ENCODE measurements at regions not wholly inside any gene's neighbourhood (a gene's known extent, or its start where the extent isn't known, plus 50 kb on each side); places are given as distances from the start of the nearest gene placed in this dataset.
"Not testable (repeated sequence)": the region's sequence is repeated elsewhere in the genome, so short reads cannot be mapped to it uniquely, and the experiment has no call there.

DNA sequence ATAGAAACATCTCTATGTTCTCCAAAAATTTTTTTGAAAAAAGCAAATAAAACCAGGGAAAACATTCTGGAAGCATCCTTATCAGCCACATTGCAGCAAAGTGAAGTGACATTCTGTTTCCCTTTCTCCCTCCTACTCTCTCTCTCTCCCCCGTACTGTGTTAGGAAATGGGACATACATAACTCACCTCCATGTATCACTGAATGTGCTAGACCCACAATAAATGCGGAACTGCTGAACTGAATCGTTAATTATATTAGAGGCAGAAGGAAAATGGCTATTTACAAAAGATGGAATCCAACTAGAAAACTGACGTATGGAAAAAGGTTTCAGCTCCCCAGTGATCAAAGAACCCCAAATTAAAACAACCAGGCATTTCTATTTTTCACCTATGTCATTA is 129.8 kb downstream of the MINAR1 start:
- no peak overlapping the region for H3K27ac Mint-ChIP-seq
- H3K4me1 Mint-ChIP-seq = no peaks in the 10 kb centered on the region
- DNase-seq = no peak
- CTCF ChIA-PET = no interaction called here
- no peak overlapping the region for H3K4me3 Mint-ChIP-seq
- ATAC-seq = no peak
- H3K27me3 Mint-ChIP-seq = peaks cover 13% of the 10 kb centered on the region
- H3K9me3 Mint-ChIP-seq (ENCODE audit: low read depth) = no peaks in the 10 kb centered on the region
- H3K36me3 Mint-ChIP-seq = no peaks in the 10 kb centered on the region

DNA sequence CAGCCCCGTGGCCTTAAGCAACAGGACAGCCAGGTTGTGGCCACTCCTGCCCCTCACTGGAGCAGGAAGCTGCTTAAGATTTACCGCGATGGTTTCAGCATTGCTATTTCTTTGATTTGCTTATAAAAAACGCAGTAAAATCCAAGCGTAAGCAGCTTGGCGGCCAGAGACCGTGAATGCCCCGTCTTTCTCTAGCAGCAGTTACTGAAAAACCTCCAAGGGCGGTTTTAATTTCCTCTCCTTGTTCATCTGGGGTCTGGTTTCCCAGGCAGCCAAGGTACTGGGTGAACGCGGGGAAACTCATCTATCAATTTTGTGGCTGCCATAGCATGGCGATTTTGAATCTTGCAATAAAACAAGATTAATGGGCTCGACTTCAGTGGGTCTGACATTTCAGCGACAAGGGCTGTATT is 130.3 kb downstream of the MINAR1 start:
- no peak for DNase-seq
- CTCF ChIA-PET = no interaction called here
- no peak for ATAC-seq
- H3K27me3 Mint-ChIP-seq = peaks cover 13% of the 10 kb centered on the region
- no peak overlapping the region for H3K27ac Mint-ChIP-seq
- H3K9me3 Mint-ChIP-seq (ENCODE audit: low read depth) = no peaks in the 10 kb centered on the region
- no peaks in the 10 kb centered on the region for H3K4me1 Mint-ChIP-seq
- H3K4me3 Mint-ChIP-seq = no peak overlapping the region
- H3K36me3 Mint-ChIP-seq = no peaks in the 10 kb centered on the region

DNA sequence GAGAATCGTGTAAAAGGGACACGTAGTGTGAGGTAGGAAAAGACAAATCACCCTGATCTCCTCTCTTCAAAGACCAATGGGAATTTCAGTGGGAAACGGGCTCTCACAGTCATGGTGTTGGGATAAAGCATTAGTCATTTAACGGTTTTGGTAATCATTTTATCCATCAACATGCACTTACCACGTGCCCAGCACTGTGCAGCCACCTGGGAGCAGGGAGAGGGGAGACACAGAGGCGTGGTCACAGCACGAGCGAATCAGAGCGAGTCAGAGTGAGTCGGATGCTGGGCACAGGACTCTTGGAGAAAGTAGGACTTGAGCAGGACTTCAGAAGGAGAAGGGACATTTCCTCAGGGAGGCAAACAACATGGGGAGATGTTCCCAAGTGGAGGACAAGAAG is 130.8 kb downstream of the MINAR1 start:
- Mint-ChIP-seq H3K27ac (no peak overlapping the region), H3K9me3 (ENCODE audit: low read depth) (no peaks in the 10 kb centered on the region), H3K4me3 (no peak overlapping the region), H3K27me3 (peaks cover 13% of the 10 kb centered on the region), H3K4me1 (no peaks in the 10 kb centered on the region), H3K36me3 (no peaks in the 10 kb centered on the region)
- CTCF ChIA-PET = no interaction called here
- no peak for ATAC-seq
- DNase-seq = no peak

DNA sequence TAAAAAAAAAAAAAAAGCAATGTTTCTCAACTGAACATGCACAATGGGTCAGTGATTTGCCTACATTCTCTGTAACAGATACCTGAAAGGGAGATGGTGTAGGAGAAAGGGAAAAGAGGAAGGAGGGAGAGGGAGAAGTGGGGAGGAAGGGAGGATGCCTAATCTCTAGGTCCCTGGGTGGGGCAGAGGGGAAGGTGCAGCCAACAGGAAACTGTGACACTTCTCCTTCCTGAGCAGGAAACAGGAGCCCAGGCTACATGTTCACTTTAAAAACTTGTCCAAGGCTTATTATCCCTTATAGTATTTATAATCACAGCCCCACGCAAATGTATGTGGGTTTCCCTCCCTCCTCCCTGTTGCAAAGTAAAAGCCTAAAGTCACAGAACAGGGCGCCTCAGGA is 137.9 kb downstream of the MINAR1 start:
- Mint-ChIP-seq H3K27ac (no peak overlapping the region), H3K4me3 (no peak overlapping the region), H3K9me3 (ENCODE audit: low read depth) (no peaks in the 10 kb centered on the region), H3K4me1 (no peaks in the 10 kb centered on the region), H3K27me3 (peaks cover 3% of the 10 kb centered on the region), H3K36me3 (no peaks in the 10 kb centered on the region)
- CTCF ChIA-PET = no interaction called here
- ATAC-seq = no peak
- no peak for DNase-seq

DNA sequence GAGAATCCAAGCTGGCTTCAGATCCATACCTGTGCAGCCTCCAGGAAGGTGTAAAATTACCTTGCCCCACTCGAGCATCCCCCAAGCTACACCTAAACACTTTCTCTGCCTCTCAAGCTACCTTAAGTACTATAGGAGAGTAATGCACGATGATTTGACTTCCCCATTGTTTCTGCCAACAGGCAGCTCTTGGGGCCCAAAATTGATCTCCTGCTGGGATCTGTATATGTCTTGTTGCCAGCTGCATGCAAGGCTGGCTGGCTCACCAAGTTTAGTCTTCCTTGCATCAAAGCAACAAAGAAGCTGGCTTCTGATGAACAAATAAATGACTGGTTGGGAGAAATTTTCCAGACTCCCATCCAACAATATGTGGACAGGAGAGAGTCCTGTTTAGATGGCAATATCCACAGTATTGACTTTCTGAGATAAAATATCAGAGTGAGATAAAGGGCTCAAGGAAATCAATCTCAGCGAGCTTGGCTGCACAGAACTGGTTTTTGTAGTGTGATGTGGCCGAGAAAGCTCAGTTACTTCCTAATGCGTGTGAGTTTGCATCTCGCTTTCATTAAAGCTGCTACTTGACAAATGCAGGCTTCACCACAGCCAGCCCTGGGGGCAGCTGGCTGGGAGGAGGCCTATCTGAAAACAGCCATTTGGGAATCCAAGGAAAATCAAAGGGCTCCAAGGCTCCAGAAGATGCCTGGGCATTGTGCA is 140.7 kb downstream of the MINAR1 start:
- no peak overlapping the region for H3K4me3 Mint-ChIP-seq
- no peaks in the 10 kb centered on the region for H3K4me1 Mint-ChIP-seq
- DNase-seq = no peak
- CTCF ChIA-PET = interaction anchor here (1.4 kb wide), 1 partner anchor 206 kb away, joined by 3 read pairs; no protein-coding TSS in a partner anchor
- H3K27me3 Mint-ChIP-seq = peaks cover 7% of the 10 kb centered on the region
- ATAC-seq = no peak
- H3K36me3 Mint-ChIP-seq = no peaks in the 10 kb centered on the region
- no peaks in the 10 kb centered on the region for H3K9me3 Mint-ChIP-seq (ENCODE audit: low read depth)
- H3K27ac Mint-ChIP-seq = no peak overlapping the region

DNA sequence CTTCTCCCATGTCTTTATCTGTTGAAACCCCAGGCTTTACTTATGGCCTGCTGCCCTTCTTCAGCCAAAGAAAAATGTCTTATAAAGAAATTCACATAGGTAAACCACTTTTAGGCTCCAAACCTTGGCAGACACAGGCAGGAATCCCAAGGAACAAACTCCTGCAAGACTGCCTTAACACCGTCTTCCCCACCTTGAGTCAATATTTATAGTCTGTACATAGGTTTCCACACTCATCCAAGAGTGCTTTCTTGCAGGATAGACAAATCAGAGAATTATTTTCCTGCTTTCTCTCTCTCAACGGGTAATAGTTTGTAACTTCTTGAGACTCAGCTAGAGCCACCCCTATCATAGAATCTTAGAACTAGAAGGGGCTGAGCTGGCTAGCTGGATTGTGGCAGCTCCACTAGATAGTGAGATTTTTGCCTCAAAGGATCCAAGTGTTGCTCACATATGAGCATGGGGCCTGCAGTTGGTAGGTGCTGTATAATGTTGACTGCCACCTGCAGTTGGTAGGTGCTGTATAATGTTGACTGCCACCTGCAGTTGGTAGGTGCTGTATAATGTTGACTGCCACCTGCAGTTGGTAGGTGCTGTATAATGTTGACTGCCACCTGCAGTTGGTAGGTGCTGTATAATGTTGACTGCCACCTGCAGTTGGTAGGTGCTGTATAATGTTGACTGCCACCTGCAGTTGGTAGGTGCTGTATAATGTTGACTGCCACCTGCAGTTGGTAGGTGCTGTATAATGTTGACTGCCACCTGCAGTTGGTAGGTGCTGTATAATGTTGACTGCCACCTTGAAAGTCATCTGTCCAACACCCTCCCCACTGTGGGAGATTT is 142.5 kb downstream of the MINAR1 start:
- not testable (repeated sequence) for H3K36me3 Mint-ChIP-seq; H3K4me1 Mint-ChIP-seq; ATAC-seq; H3K27ac Mint-ChIP-seq; H3K4me3 Mint-ChIP-seq; H3K9me3 Mint-ChIP-seq (ENCODE audit: low read depth); DNase-seq
- CTCF ChIA-PET = interaction anchor here (1.4 kb wide), 1 partner anchor 208 kb away, joined by 3 read pairs; no protein-coding TSS in a partner anchor
- peaks cover 14% of the 10 kb centered on the region for H3K27me3 Mint-ChIP-seq

DNA sequence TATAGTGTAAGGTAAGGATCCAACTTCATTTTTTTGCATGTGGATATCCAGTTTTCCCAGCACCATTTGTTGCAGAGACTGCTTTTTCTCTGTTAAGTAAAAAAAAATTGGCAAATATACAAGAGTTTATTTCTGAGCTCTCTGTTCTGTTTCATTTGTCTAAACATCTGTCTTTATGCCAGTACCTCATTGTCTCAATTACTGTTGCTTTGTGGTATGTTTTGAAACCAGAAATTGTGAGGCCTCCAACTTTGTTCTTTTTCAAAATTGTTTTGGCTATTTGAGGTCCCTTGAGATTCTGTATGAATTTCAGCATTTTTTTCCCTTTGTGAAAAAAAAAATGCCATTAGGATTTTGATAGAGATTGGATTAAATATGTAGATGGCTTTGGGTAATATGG is 150.5 kb downstream of the MINAR1 start:
- Mint-ChIP-seq H3K4me3 (no peak overlapping the region), H3K36me3 (no peaks in the 10 kb centered on the region), H3K9me3 (ENCODE audit: low read depth) (no peaks in the 10 kb centered on the region), H3K27me3 (peaks cover 51% of the 10 kb centered on the region), H3K4me1 (no peaks in the 10 kb centered on the region), H3K27ac (no peak overlapping the region)
- ATAC-seq (no peak), DNase-seq (no peak)
- CTCF ChIA-PET = no interaction called here

DNA sequence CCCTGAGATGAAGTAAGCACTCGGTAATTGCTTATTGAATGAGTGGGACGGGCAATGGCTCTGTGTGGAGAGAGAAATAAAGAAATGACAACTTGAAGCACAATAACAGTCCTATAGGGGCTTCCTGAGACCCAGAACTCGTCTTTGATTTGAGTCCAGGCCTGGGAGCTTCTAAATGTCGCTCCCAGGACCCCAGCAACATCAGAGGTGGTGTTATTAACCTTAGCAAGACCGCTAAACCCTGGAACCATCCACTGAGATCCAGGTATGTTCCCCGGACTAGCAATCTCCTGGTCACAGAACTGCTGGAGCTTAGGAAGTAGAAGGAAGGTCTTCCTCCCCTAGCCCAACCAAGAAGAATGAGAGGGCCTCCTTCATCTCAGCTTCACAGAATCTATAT is 160.0 kb downstream of the MINAR1 start:
- no peak overlapping the region for H3K27ac Mint-ChIP-seq
- H3K9me3 Mint-ChIP-seq (ENCODE audit: low read depth) = no peaks in the 10 kb centered on the region
- DNase-seq (no peak), ATAC-seq (no peak)
- H3K36me3 Mint-ChIP-seq = no peaks in the 10 kb centered on the region
- H3K4me3 Mint-ChIP-seq = no peak overlapping the region
- H3K27me3 Mint-ChIP-seq = peaks cover 29% of the 10 kb centered on the region
- no peaks in the 10 kb centered on the region for H3K4me1 Mint-ChIP-seq
- CTCF ChIA-PET = interaction anchor here (1.0 to 1.7 kb wide), 2 partner anchors 211 to 212 kb away, joined by 3 to 5 read pairs; no protein-coding TSS in a partner anchor

DNA sequence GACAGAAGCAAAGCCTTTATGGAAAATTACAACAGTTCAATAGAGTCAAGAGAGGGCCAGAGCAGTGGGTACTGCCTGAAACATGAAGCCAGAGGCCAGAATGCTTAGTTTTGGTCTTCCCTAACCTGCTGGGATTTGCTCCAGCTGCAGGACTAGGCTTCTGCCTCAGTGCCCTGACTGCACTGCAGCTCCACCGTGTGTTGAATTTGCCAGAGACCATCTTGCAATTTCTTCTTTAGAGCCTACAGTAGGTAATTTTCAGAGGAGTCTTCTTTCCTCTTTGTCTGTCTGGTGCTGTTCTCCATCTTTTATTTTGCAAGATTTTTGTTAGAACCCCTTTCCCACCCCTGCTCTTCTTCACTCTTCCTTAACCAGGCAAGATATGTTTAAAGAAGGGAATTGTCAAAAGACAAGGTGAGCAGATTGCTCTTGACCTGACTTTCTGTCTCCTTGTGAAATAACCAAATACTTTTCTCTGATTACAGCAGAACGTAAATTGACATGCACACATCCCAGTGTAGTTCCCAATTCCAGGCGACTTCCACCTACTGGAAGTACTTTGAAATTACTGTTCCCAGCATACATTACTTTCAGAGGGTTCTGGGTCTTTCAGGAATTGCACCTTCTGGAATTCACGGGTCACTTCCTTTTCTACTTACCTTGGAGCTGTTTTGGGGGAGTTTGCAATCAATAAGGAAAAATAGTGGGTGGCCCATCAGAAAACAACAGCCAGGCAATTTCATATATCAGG is 161.2 kb downstream of the MINAR1 start:
- peaks cover 29% of the 10 kb centered on the region for H3K27me3 Mint-ChIP-seq
- CTCF ChIA-PET = interaction anchor here (0.9 to 1.7 kb wide), 2 partner anchors 212 to 283 kb away, joined by 3 to 5 read pairs; partner anchors contain the start of gene TMED3
- H3K36me3 Mint-ChIP-seq = no peaks in the 10 kb centered on the region
- ATAC-seq = no peak
- no peak for DNase-seq
- H3K27ac Mint-ChIP-seq = no peak overlapping the region
- no peak overlapping the region for H3K4me3 Mint-ChIP-seq
- no peaks in the 10 kb centered on the region for H3K9me3 Mint-ChIP-seq (ENCODE audit: low read depth)
- no peaks in the 10 kb centered on the region for H3K4me1 Mint-ChIP-seq

DNA sequence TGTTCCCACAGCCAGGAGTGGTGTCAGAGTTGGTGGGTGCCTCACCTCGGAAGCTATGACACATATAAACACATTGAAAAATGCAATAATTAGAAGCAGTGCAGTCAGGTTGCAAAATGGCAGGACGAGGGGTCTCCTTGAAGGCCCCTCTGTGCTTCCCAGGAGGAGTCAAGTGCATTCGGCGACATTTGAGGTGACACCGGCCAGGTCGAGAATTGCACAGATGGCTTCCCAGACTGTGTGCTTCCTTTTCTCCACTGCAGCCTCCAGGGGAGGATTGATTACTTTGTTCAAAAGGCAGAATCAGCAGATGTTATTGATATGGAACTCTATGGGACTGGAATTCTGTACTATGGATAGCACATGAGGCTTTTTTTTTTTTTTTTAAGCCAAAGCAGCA is 163.2 kb downstream of the MINAR1 start:
- Mint-ChIP-seq H3K9me3 (ENCODE audit: low read depth) (no peaks in the 10 kb centered on the region), H3K36me3 (no peaks in the 10 kb centered on the region), H3K27ac (no peak overlapping the region), H3K4me3 (no peak overlapping the region), H3K4me1 (no peaks in the 10 kb centered on the region), H3K27me3 (peaks cover 23% of the 10 kb centered on the region)
- no peak for ATAC-seq
- no peak for DNase-seq
- CTCF ChIA-PET = interaction anchor here (0.7 to 2.9 kb wide), 8 partner anchors 9 to 258 kb away, joined by 3 to 43 read pairs (median 4); no protein-coding TSS in a partner anchor

DNA sequence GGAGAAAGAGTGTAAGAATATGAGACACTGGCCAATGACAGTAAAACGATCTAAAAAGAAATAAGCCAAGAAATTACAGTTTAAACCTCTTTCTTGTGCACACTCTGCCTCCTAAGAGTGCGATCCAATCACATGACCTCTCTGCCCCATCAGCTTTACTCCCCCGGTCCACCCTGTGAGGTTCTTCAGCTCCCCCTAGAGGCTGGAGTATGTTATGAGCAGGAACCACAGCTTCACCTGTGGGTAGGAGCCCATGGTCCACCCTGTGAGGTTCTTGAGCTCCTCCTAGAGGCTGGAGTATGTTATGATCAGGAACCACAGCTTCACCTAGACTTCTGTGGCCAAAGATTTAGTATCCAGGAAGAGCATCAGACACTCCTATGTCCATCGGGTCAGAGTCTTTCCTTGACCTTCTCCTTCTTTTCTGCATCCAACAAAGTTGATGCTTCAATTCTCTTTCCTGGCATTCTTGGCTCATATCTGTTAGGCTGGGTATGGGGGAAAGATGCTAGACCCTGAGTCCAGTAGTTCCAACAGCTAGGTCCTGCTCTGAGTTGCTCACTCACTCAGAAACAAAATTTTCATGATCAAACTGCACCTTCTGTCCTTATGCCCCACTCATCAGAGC is 164.0 kb downstream of the MINAR1 start:
- ATAC-seq (peak; percentile 93), DNase-seq (peak; percentile 69)
- Mint-ChIP-seq H3K36me3 (no peaks in the 10 kb centered on the region), H3K4me3 (no peak overlapping the region), H3K27ac (no peak overlapping the region), H3K4me1 (no peaks in the 10 kb centered on the region), H3K9me3 (ENCODE audit: low read depth) (no peaks in the 10 kb centered on the region), H3K27me3 (peaks cover 28% of the 10 kb centered on the region)
- CTCF ChIA-PET = interaction anchor here (0.7 to 2.9 kb wide), 15 partner anchors 10 to 259 kb away, joined by 3 to 43 read pairs (median 4); no protein-coding TSS in a partner anchor

DNA sequence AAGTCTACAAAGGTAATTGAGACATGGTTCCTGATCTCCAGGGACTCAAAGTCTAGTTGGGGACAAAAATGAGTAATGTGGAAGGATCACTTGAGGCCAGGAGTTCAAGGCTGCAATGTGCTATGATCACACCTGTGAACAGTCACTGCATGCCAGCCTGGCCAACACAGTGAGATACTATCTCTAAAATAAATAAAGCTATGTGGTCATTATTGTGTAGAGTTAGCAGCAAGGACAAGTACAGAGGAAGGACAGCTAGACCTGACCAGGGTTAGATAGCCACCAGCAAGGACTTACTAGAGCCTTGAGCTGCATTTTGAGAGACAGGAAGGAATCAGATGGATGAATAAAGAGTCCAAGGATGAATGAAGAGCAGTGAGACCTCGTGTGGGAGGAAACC is 166.5 kb downstream of the MINAR1 start:
- Mint-ChIP-seq H3K9me3 (ENCODE audit: low read depth) (no peaks in the 10 kb centered on the region), H3K27ac (no peak overlapping the region), H3K27me3 (peaks cover 21% of the 10 kb centered on the region), H3K4me1 (no peaks in the 10 kb centered on the region), H3K36me3 (no peaks in the 10 kb centered on the region), H3K4me3 (no peak overlapping the region)
- DNase-seq = no peak
- no peak for ATAC-seq
- CTCF ChIA-PET = no interaction called here
